NB4 (cell line): ENCODE measurements at regions not wholly inside any gene's neighbourhood (a gene's known extent, or its start where the extent isn't known, plus 50 kb on each side); places are given as distances from the start of the nearest gene placed in this dataset.
"Not testable (repeated sequence)": the region's sequence is repeated elsewhere in the genome, so short reads cannot be mapped to it uniquely, and the experiment has no call there.

Source experiments
- DNase-seq: peaks from one replicate; pipeline ENCODE4 v3.0.0; 2010; ENCODE audit warnings: low read depth
- H3K4me3 ChIP-seq: one replicate; pipeline ENCODE4 v1.5.1; 2011; ENCODE audit warnings: mild to moderate bottlenecking, low read depth, low read length, moderate library complexity
- MYC ChIP-seq: IDR thresholded peaks from 2 replicates; pipeline ENCODE4 v1.6.1; 2011; ENCODE audit warnings: low read depth, low read length
- POLR2A ChIP-seq: IDR thresholded peaks from 2 replicates; pipeline ENCODE4 v1.6.1; 2011; ENCODE audit warnings: mild to moderate bottlenecking; ENCODE audit not compliant: insufficient read length; ENCODE audit errors: extremely low read depth
- TF ChIP-seq, protein P1 (sequence below): IDR thresholded peaks from 2 replicates; pipeline ENCODE4 v1.6.1; 2011; ENCODE audit warnings: low read depth, low read length
- TF ChIP-seq, protein P2 (sequence below): IDR thresholded peaks from one replicate; pipeline ENCODE4 v1.5.1; 2012; ENCODE audit warnings: low read depth, low read length

DNA sequence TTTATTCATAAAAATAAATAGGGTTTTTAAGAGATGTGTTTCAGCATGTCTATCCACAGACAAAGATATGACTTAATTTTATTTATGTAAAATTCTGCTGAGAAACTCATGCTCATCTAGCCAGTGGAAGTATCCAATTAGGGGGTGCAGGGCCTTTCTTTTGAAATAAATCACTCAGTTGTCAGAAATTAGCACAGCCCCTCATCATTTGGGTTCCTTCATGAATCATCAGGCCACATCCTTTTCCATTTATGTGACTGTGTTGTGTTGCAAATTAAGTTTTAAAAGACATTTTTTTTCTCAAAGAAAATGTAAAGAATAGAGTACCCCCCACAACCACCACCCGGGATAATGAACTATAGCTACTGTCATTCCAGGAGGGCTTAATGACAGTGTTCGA, 185.8 kb downstream of the NRP2 start:
- TF ChIP-seq POLR2A (no peak), MYC (no peak)
- TF ChIP-seq, protein P1, sequence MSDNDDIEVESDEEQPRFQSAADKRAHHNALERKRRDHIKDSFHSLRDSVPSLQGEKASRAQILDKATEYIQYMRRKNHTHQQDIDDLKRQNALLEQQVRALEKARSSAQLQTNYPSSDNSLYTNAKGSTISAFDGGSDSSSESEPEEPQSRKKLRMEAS, result no peak
- TF ChIP-seq, protein P2, sequence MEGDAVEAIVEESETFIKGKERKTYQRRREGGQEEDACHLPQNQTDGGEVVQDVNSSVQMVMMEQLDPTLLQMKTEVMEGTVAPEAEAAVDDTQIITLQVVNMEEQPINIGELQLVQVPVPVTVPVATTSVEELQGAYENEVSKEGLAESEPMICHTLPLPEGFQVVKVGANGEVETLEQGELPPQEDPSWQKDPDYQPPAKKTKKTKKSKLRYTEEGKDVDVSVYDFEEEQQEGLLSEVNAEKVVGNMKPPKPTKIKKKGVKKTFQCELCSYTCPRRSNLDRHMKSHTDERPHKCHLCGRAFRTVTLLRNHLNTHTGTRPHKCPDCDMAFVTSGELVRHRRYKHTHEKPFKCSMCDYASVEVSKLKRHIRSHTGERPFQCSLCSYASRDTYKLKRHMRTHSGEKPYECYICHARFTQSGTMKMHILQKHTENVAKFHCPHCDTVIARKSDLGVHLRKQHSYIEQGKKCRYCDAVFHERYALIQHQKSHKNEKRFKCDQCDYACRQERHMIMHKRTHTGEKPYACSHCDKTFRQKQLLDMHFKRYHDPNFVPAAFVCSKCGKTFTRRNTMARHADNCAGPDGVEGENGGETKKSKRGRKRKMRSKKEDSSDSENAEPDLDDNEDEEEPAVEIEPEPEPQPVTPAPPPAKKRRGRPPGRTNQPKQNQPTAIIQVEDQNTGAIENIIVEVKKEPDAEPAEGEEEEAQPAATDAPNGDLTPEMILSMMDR, result no peak
- DNase-seq, result peak; percentile 41
- H3K4me3 ChIP-seq, result no peak overlapping the region

DNA sequence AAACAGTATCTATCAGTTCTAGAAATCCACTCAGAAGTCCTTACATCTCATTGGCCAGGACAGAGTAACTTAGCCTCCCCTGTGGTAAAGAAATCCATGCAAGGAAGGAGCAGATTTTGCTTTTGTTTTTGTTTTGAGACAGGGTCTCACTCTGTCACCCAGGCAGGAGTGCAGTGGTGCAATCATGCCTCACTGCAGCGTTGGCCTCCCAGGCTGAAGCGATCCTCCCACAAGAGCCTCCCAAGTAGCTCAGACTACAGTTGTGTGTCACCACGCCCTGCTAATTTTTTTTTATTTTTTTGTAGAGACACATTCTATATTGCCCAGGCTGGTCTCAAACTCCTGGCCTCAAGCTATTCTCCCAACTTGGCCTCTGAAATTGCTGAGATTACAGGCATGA, 185.1 kb downstream of the NRP2 start:
- no peak for DNase-seq
- TF ChIP-seq POLR2A (no peak), MYC (no peak)
- TF ChIP-seq, protein P2, result no peak
- TF ChIP-seq, protein P1, result no peak
- no peak overlapping the region for H3K4me3 ChIP-seq

DNA sequence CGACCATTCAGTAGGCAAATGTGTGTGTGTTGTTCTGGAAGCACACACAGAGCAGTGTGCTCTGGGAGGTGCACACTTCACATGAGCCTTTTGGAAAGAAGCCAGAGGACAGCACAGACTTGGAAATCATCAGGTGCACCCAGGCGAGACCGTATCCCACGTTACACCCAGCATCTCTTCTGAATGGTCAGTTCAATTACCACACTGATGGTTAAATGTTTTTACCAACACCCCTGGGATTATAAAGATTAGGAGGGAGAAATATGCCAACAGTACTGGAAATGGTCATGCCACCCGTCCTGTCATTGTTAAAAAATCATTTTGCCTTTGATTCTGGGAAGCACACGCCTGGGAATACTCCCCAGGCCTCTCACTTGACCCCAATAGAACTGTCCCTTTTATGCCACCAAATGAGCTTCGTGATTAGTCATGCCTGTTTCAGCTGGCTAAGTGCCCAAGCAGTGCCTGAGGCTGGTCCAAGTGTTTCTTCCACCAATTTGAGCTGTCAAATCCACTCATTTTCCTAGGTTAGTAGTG, 183.7 kb downstream of the NRP2 start:
- TF ChIP-seq MYC, result no peak
- TF ChIP-seq POLR2A, result no peak
- TF ChIP-seq, protein P1, result no peak
- TF ChIP-seq, protein P2, result no peak
- DNase-seq, result no peak
- H3K4me3 ChIP-seq, result no peak overlapping the region

DNA sequence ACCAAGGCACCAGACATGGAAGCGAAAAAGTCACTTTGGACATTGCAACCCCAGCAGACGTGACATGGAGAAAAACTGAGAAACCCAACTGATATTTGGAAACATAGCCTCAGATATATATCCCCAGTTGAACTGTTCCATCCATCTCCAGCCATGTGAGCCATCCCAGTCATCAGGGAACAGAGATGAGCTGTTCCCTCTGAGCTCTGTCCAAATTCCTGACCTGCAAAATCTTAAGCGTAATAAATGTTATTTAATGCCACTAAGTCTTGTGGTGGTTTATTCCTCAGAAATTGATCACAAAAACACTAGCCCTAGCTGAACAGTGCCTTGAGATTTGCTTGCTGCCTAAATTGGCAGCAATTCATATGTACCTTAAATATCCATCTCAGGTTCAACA, 182.8 kb downstream of the NRP2 start:
- TF ChIP-seq, protein P2, result no peak
- TF ChIP-seq POLR2A (no peak), MYC (no peak)
- TF ChIP-seq, protein P1, result no peak
- H3K4me3 ChIP-seq, result no peak overlapping the region

DNA sequence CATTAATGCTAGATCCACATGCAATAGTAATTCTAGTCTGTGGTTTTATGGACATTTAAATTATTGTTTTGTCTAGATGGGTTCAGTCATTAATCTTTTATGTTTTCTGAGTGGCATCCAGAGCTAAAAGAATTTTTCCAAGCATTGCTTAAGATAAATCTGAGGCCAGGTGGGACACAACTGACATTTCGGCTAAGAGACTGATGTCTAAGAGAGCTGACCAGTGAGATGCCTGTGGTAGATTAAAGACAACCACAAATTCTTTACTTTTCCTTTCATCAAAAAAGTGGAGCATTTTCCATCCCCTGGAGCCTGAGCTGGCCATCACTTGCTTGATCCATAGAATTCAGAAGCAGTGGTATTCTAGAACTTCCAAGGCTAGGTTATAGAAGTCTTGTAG, 182.2 kb downstream of the NRP2 start:
- no peak overlapping the region for H3K4me3 ChIP-seq
- TF ChIP-seq, protein P1, result no peak
- no peak for TF ChIP-seq POLR2A
- no peak for DNase-seq

More for the DNA sequence above, 182.8 kb downstream of the NRP2 start:
- no peak for DNase-seq

DNA sequence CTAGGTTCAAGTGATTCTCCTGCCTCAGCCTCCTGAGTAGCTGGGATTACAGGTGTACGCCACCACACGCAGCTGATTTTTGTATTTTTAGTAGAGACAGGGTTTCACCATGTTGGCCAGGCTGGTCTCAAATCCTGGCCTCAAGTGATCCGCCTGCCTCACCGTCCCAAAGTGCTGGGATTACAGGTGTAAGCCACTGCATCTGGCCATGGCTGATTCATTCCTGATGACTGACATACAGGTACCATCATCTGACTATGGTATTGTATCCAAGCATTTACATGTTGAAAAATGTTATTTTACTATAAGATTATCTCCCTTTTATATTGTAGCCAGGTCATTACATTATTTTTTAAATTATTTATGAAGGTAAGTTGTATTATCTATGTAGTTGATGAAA, 180.5 kb downstream of the NRP2 start:
- not testable (repeated sequence) for H3K4me3 ChIP-seq, DNase-seq

DNA sequence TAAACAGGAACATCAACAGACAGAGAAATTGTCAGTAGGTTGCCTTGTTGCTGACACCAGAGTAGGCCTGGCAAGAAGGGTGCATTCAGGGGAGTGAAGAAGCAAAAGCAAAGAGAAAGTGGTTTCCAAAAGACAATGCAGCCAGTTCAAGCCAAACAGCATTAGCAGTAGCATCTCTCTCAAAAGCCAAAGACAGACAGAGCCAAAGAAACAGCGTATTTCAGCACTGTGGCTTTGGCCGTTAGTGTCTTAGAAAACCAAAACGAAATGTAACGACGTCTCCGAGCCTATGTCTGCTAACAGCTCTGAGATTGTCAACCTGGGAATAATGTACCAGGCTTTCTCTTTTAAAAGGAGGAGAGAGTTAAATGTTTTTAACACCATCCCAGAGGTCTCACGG, 178.6 kb downstream of the NRP2 start:
- TF ChIP-seq, protein P1, result no peak
- TF ChIP-seq POLR2A (no peak), MYC (no peak)
- TF ChIP-seq, protein P2, result no peak
- H3K4me3 ChIP-seq, result no peak overlapping the region
- no peak for DNase-seq
